GM18873 (cell line): ENCODE measurements at regions not wholly inside any gene's neighbourhood (a gene's known extent, or its start where the extent isn't known, plus 50 kb on each side); places are given as distances from the start of the nearest gene placed in this dataset.

Experiments
- ATAC-seq: cut with Tn5 transposase; IDR thresholded peaks from one replicate; pipeline ENCODE4 v1.9.1; 2021; ENCODE audit warnings: mild to moderate bottlenecking, moderate library complexity, moderate number of reproducible peaks; ENCODE audit not compliant: unreplicated experiment, low FRiP score

DNA sequence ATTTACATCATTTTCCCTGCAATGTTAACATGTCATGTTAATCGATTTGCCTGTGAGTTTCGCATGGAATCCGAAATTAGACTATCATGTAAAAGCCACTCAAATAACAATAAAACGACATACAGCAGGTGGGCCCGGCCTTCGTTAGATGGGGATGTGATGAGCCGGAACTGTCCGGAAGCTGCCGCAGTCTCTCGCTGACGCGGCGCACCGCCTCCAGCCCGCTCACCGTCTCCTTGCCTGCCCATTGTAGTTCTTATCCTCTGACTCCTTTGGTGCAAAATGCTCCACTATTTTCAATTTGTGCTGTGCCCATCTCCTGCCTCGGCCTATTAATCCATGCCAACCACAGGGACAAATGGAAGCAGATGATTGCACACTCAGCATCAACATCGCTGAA, 877.5 kb upstream of the TENM3 start:
- no peak for ATAC-seq

DNA sequence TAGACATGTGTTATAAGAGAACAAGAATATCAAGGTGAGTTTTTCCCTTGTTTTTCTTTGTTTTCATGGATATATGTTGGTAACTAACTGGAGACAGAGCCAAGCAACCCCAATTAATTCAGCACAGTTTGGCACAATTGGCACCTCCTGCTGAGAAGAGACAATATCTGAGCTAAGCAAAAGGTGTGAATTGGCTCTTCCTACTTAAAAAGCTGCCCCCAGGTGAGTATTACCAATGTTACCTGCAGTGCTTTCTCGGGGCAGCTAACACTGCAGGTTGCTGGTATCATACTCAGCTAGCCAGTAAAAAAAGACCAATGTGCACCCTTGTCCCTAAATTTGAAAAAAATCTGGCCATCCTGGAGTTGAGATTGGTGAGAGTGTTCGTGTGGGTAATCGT, 871.2 kb upstream of the TENM3 start:
- ATAC-seq, result no peak

DNA sequence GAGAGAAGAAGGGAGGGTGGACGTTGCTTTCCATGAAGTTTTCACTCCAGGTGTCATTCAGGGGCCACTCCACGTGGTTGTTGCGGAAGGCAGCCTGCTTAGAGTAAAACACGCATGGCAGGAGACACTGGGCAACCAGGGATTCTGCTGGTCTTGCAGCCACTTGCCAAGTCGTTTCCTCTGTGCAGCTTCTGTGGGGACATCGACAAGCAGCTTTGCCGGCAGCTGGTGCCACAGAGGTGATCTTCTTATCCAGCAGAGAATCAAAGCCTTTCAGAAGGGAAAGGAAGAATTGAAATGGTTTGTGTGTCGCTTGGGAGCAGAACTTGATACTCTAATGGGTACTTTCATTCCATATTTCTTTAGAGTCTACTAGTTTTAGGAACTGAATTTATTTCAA, 867.1 kb upstream of the TENM3 start:
- no peak for ATAC-seq

DNA sequence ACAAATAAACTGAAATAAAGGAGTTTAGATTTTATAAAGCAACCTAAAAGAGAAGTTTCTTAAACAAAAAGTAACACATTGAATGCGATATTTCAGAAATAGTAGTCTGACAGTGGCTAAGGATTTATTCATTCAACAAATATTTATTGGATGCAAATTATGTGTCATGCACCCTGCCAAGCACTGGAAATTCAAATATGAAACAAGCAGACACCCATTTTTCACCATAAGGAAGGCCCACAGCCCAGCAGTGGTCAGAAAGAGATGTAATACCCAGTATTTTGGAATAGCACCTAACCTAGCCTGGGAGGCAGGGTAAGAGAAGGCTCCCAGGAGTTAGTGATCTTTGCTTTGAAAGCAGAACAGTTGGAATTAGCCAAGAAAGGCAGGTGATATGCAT, 855.1 kb upstream of the TENM3 start:
- no peak for ATAC-seq

DNA sequence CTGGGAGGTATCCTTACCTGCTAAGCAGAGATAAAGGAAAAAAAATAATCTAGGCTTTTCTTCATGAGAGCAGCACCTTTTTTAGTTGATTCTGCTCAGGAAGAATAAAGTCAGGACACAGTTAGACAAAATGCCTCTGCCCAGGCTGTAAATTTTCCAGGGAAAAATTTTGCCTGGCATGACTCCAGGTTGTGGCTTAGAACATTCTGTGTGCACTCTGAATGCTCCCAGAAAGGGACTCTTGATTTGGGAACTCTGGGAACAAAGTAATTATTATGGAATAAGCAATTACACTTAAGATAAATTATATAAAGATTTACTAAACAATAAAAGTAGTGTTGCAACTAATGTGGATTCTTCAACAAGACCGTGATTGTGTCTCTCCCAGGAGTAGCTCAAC, 826.2 kb upstream of the TENM3 start:
- ATAC-seq, result no peak

GRCh38 chr4:181418496-181418895, 824.7 kb upstream of the TENM3 start:
- ATAC-seq, result no peak

DNA sequence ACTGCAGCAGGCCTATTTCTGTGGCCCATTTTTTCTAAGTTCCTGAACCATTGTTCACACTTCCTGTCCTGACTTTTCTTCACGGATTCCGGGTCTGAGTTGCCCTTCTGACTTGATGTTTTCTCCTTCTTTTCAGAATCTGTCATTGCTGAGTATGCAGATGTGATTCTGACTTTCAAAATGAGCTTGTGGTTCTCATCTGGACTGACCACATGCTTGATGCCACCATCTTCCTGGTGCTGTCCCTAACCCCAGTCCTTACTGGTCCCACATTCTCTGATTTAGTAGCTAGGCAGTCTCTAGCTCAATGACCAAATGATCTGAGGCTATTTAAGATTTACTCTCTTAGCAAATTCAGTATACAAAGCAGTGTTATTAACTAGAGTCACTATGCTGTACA, 822.3 kb upstream of the TENM3 start:
- no peak for ATAC-seq

DNA sequence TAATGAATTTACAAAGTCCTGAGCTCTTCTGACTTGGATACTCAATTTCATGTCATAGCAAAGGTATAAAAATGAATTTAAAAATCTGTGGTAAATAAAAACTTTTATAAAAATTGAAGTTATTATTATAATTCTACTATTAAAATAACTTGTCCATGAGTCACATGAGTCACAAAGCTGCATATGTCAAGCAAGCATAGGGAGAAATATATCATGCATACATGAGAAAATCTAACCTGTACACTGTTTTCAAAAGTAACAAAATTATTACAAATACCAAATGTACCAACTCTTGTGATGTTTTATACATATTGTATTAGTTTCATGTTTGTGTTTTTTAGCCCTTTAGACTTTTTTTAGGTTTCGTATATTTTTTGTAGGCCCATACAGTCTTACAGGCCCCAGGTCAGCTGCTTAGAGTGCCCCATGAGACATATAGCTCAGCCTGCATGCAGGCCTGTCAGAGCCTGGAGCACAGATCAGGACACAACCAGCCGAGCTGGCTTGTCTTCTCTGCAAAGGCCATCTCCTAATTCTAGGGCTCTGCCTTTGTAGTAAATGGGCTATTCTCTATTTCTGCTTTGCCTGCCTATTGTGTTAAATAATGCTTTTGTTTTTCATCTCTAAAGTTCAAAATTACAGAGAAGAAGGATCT, 818.7 kb upstream of the TENM3 start:
- ATAC-seq, result no peak

DNA sequence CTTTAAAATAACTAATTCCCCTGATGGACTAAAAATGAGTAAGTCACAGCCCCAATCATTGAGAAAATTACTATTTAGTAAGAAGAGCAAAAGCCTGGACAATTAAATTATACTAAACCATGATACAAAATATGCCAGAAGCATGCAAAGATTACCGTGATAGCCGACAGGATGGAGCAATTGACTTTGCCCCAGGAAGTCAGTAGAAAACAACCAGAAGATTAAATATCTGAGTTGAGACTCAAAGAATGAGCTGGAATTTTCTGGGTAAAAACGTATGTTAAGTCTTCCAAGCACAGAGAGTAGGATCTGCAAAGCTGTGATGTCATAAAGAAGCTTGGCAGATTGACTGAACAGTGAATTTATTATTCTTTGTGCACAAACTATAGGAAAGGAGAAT, 816.1 kb upstream of the TENM3 start:
- ATAC-seq, result no peak

GRCh38 chr4:181431006-181431405, 812.2 kb upstream of the TENM3 start:
- ATAC-seq, result no peak

- ATAC-seq, result no peak
Observed at GRCh38 chr4:181431661-181432060, 811.5 kb upstream of the TENM3 start.

- ATAC-seq, result no peak
Observed at GRCh38 chr4:181432335-181432734, 810.9 kb upstream of the TENM3 start.

DNA sequence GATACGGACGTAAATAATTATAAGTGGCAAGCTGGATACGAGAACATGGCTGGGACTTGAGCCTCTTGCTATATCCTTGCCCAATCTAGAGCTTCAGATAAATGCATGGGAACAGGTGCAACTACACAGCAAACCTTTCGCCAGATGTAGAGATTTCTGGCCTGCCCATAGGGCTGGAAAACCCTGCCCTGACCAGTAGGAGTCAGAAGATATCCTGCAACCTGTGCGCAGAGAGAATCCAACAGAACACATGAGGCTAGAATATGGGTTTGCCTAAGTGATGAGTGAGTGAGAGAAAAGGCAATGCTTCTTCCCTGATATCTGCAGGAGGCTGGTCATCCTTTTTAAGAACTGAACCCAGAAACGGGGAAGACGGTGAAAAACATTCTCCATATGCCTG, 805.3 kb upstream of the TENM3 start:
- ATAC-seq, result no peak

- ATAC-seq, result no peak
Observed at GRCh38 chr4:181438641-181439040, 804.6 kb upstream of the TENM3 start.

DNA sequence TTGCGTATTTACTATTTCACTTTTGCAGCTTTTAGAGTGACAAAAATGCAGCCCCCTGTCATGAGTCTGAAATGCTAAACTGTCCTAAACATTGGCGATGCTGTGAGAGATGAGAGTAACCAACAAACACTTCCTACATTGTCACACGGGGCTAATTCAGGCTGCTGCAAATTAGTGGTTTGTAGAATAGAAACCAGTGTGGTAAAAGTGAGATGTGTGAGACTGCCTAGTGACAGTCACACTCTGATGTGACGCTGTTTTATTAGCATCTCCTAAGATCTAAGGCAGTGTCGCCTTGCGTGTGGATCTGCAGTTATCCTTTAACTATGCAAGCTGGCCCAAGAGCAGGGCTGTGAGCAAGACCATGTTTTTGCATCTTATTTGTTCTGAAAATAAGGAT, 800.2 kb upstream of the TENM3 start:
- no peak for ATAC-seq

DNA sequence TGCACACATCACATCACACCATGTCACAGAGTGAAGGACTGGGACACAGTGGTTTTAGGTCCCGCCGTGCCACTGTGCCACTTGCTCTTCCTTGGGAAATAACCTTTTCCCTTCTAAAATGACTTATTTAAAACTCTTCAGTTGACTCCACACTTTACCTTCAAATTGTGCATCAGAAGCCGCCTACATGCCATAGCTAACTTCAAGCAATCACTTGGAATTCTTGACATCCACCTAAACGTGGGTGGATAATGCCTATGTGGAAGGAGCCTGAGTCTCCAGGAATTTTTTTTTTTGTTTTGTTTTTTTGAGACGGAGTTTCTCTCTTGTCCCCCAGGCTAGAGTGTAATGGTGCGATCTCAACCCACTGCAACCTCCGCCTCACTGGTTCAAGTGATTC, 777.4 kb upstream of the TENM3 start:
- no peak for ATAC-seq

DNA sequence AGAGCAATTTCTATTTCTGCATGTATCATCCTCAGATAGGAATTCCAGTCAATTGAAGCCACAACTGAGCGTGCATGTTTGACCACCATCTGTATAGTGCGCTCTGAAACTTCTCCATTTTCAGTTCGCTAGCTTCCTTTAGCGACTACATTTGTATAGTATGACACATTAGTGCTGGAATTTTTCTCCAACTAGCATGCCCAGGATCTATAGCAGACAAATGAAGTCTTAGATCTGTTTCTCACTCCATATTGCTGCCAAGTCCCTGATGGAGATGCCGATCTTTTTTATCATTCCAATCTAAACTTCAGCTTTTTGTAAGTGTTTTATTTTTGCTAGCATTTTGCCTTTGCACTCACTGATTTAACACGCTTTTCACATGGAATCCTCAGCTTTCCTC, 774.8 kb upstream of the TENM3 start:
- no peak for ATAC-seq

DNA sequence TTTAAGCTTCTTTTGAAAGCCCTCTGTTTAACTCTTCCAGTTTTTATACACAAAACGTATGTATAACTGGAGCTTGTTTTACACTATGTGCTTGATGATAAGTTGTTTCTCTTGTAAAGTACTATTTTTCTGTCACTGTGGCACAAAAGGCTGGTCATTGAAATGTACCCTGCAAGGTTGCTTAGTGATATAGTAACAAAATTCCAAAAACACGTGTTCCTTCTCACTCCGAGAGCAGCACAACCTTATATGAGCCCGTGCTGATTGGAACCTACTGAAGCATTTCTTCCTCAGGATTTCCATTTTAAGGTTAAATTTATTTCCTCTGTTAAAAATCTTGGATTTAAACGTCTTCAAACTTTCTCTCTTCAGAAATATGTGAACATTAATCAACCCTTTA, 772.9 kb upstream of the TENM3 start:
- ATAC-seq, result no peak

DNA sequence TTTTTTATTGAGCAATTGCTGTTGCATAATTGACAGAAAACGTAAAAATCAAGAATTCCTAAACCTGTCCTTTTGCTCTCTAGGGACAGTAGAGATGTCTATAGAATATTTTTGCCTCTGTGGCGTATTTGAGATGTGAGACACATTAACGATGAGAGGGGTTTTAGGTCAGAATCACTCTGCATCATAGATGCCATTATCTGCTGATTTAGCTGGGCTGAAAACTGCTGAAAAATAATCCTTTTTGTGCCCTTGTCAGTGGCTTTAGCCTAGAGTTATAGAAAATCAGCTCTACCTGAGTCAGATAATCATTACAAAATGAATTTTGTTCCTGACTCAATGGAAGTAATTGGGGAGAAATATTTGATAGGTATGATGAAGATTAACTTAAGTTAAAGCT, 767.8 kb upstream of the TENM3 start:
- no peak for ATAC-seq

- no peak for ATAC-seq
Observed at GRCh38 chr4:181475781-181476507, 767.3 kb upstream of the TENM3 start.

- no peak for ATAC-seq
Observed at GRCh38 chr4:181476508-181476890, 766.7 kb upstream of the TENM3 start.

GRCh38 chr4:181477591-181477990, 765.6 kb upstream of the TENM3 start:
- ATAC-seq, result no peak
